GM18499 (cell line): ENCODE measurements at regions not wholly inside any gene's neighbourhood (a gene's known extent, or its start where the extent isn't known, plus 50 kb on each side); places are given as distances from the start of the nearest gene placed in this dataset.

ENCODE experiments used
- ATAC-seq: cut with Tn5 transposase; IDR thresholded peaks from one replicate; pipeline ENCODE4 v1.9.1; 2021; ENCODE audit warnings: moderate number of reproducible peaks; ENCODE audit not compliant: insufficient read depth, unreplicated experiment

GRCh38 chr7:94253686-94254085 lies 141.0 kb upstream of the COL1A2 start:
- ATAC-seq = no peak

- no peak for ATAC-seq
Observed at GRCh38 chr7:94258418-94259300, 136.0 kb upstream of the COL1A2 start.

GRCh38 chr7:94261067-94261466 lies 133.6 kb upstream of the COL1A2 start:
- no peak for ATAC-seq

- ATAC-seq = no peak
Observed at GRCh38 chr7:94264756-94265155, 129.9 kb upstream of the COL1A2 start.

GRCh38 chr7:94265456-94265855 lies 129.2 kb upstream of the COL1A2 start:
- ATAC-seq = no peak

GRCh38 chr7:94266238-94266644 lies 128.5 kb upstream of the COL1A2 start:
- no peak for ATAC-seq

- no peak for ATAC-seq
Observed at GRCh38 chr7:94270772-94271171, 123.9 kb upstream of the COL1A2 start.

- ATAC-seq = no peak
Observed at GRCh38 chr7:94272821-94273583, 121.7 kb upstream of the COL1A2 start.

- ATAC-seq = no peak
Observed at GRCh38 chr7:94274828-94275227, 119.9 kb upstream of the COL1A2 start.

GRCh38 chr7:94276027-94276426 lies 118.7 kb upstream of the COL1A2 start:
- no peak for ATAC-seq

GRCh38 chr7:94276795-94277194 lies 117.9 kb upstream of the COL1A2 start:
- ATAC-seq = no peak

- ATAC-seq = no peak
Observed at GRCh38 chr7:94277236-94277635, 117.5 kb upstream of the COL1A2 start.

GRCh38 chr7:94280851-94281250 lies 113.8 kb upstream of the COL1A2 start:
- ATAC-seq = no peak

GRCh38 chr7:94284104-94284503 lies 110.6 kb upstream of the COL1A2 start:
- ATAC-seq = no peak

GRCh38 chr7:94286111-94286510 lies 108.6 kb upstream of the COL1A2 start:
- no peak for ATAC-seq

GRCh38 chr7:94288096-94288495 lies 106.6 kb upstream of the COL1A2 start:
- ATAC-seq = no peak

GRCh38 chr7:94289071-94289470 lies 105.6 kb upstream of the COL1A2 start:
- no peak for ATAC-seq

- ATAC-seq = no peak
Observed at GRCh38 chr7:94294471-94295131, 100.1 kb upstream of the COL1A2 start.

GRCh38 chr7:94295850-94296249 lies 98.8 kb upstream of the COL1A2 start:
- ATAC-seq = no peak

GRCh38 chr7:94296881-94297280 lies 97.8 kb upstream of the COL1A2 start:
- ATAC-seq = no peak

GRCh38 chr7:94297397-94297838 lies 97.3 kb upstream of the COL1A2 start:
- ATAC-seq = no peak
